GM12864 (cell line): ENCODE measurements at regions not wholly inside any gene's neighbourhood (a gene's known extent, or its start where the extent isn't known, plus 50 kb on each side); places are given as distances from the start of the nearest gene placed in this dataset.

ENCODE experiments used
- DNase-seq: peaks from one replicate; pipeline ENCODE4 v3.0.0-alpha.2; 2011; ENCODE audit warnings: low read depth
- H3K4me3 ChIP-seq: 2 replicates; pipeline ENCODE4 v1.5.1; 2011; ENCODE audit warnings: mild to moderate bottlenecking, low read depth, low read length, control low read depth
- CTCF ChIP-seq: IDR thresholded peaks from 2 replicates; pipeline ENCODE4 v1.5.1; 2011; ENCODE audit warnings: low read depth, mild to moderate bottlenecking, moderate library complexity, low read length, control low read depth, inconsistent platforms; ENCODE audit errors: missing control alignments

- no peak for TF ChIP-seq CTCF
- H3K4me3 ChIP-seq, result no peak overlapping the region
- no peak for DNase-seq
These were observed 175.7 kb downstream of the DHX15 start for GRCh38 chr4:24408640-24409039.

- no peak for TF ChIP-seq CTCF
- H3K4me3 ChIP-seq, result no peak overlapping the region
- DNase-seq, result no peak
These were observed 178.4 kb downstream of the DHX15 start for GRCh38 chr4:24405926-24406325.

GRCh38 chr4:24405341-24405740, 179.0 kb downstream of the DHX15 start:
- no peak for TF ChIP-seq CTCF
- no peak overlapping the region for H3K4me3 ChIP-seq
- DNase-seq, result no peak

- no peak for DNase-seq
- no peak overlapping the region for H3K4me3 ChIP-seq
- no peak for TF ChIP-seq CTCF
These were observed 180.1 kb downstream of the DHX15 start for GRCh38 chr4:24404281-24404680.

GRCh38 chr4:24403265-24403664, 181.1 kb downstream of the DHX15 start:
- no peak for DNase-seq
- TF ChIP-seq CTCF, result no peak
- no peak overlapping the region for H3K4me3 ChIP-seq

GRCh38 chr4:24400537-24400936, 183.8 kb downstream of the DHX15 start:
- DNase-seq, result no peak
- H3K4me3 ChIP-seq, result no peak overlapping the region
- no peak for TF ChIP-seq CTCF

- no peak overlapping the region for H3K4me3 ChIP-seq
- TF ChIP-seq CTCF, result no peak
- DNase-seq, result no peak
These were observed 187.4 kb downstream of the DHX15 start for GRCh38 chr4:24396988-24397387.
